Breast epithelium (tissue), 3 donors: ENCODE measurements at regions not wholly inside any gene's neighbourhood (a gene's known extent, or its start where the extent isn't known, plus 50 kb on each side); places are given as distances from the start of the nearest gene placed in this dataset.

Source experiments
- POLR2A ChIP-seq: fragments of 450-650 bp; IDR thresholded peaks from one replicate; pipeline ENCODE4 v1.6.1; 2016; ENCODE audit warnings: antibody characterized with exemption, mild to moderate bottlenecking, moderate library complexity
- POLR2AphosphoS5 ChIP-seq, 3 donors: sonication (generic); formaldehyde crosslinking; IDR thresholded peaks; one replicate each; pipeline ENCODE4 v1.6.1; 2017; ENCODE audit warnings: antibody characterized with exemption in 3 of 3
- TF ChIP-seq, protein P1 (sequence below), 3 donors: fragments of 450-650 bp; IDR thresholded peaks; one replicate each; pipeline ENCODE4 v1.5.1; 2016 to 2017; ENCODE audit warnings: antibody characterized with exemption in 3 of 3, mild to moderate bottlenecking in 3 of 3, moderate library complexity in 3 of 3

DNA sequence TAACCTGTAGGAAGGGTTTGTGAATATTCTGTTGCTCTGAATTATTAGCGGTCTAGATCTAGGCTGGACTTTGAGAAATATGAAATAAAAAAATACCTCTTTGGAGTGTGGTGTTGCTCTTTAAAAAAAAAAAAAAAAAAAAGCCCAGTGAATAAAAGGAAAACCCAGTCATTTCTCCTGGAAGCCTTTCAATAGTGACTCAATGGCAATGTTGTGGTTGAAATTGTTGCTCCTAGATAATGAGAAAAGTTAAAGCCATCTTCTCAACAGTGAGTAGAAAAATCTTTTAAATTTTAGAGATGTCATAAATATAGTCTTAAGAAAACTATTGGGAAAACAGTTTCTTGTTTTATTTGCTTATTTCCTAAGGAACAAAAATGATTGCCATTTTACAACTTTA is 135.3 kb downstream of the RFC3 start:
- TF ChIP-seq, protein P1, sequence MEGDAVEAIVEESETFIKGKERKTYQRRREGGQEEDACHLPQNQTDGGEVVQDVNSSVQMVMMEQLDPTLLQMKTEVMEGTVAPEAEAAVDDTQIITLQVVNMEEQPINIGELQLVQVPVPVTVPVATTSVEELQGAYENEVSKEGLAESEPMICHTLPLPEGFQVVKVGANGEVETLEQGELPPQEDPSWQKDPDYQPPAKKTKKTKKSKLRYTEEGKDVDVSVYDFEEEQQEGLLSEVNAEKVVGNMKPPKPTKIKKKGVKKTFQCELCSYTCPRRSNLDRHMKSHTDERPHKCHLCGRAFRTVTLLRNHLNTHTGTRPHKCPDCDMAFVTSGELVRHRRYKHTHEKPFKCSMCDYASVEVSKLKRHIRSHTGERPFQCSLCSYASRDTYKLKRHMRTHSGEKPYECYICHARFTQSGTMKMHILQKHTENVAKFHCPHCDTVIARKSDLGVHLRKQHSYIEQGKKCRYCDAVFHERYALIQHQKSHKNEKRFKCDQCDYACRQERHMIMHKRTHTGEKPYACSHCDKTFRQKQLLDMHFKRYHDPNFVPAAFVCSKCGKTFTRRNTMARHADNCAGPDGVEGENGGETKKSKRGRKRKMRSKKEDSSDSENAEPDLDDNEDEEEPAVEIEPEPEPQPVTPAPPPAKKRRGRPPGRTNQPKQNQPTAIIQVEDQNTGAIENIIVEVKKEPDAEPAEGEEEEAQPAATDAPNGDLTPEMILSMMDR (IDR thresholded peaks at IDR 0.05) = no peak
- no peak for TF ChIP-seq POLR2AphosphoS5 (IDR thresholded peaks at IDR 0.05)
- no peak for TF ChIP-seq POLR2A
